ENCODE measurements at regions not wholly inside any gene's neighbourhood (a gene's known extent, or its start where the extent isn't known, plus 50 kb on each side); places are given as distances from the start of the nearest gene placed in this dataset.

- TF ChIP-seq TAF1 (IDR thresholded peaks at IDR 0.05; ENCODE audit: borderline replicate concordance, insufficient read depth, low read length) (no peak), POLR2AphosphoS5 (IDR thresholded peaks at IDR 0.05; ENCODE audit: low read depth, low read length) (no peak), SIN3A (IDR thresholded peaks at IDR 0.05; ENCODE audit: borderline replicate concordance, insufficient read depth, low read length) (no peak), REST (IDR thresholded peaks at IDR 0.05; ENCODE audit: insufficient read depth in 1 of 2, low read depth in 2 of 2, low read length in 2 of 2) (no peak)
Observed at GRCh38 chr2:239829326-239829725, 195.8 kb downstream of the NDUFA10 start.
